SK-N-MC (cell line): ENCODE measurements at regions not wholly inside any gene's neighbourhood (a gene's known extent, or its start where the extent isn't known, plus 50 kb on each side); places are given as distances from the start of the nearest gene placed in this dataset.

ENCODE experiments used
- EZH2 ChIP-seq: fragments of 200-600 bp; sonication (generic); IDR thresholded peaks from one replicate; pipeline ENCODE4 v1.6.1; 2017; ENCODE audit warnings: antibody characterized with exemption
- POLR2AphosphoS5 ChIP-seq: IDR thresholded peaks from 2 replicates; pipeline ENCODE4 v1.6.1; 2012; ENCODE audit warnings: mild to moderate bottlenecking, low read depth, low read length, borderline replicate concordance

DNA sequence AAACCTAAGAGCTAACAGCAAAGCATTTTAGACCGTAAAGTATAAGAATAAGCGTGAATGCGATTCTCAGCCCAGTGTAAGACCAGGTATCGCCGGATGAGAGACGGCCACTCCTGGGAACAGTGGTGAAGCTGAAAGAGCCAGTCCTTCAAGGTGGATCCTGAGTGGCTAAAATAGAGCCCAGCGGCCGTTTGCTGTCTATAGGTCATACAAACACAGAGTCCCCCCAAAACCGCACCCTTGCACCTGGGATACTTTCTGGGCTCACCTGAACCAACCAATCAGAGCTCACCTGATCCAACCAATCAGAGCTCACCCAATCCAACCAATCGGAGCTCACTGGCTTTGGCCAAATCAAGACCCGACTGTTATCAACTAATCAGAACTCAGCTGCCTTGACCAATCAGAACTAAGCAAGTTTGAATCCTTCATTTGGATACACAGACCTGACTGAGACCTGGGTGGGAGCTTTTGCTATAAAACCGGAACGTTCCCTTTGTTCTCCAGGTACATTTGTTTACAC, 248.2 kb downstream of the DLL1 start:
- no peak for TF ChIP-seq EZH2
- TF ChIP-seq POLR2AphosphoS5, result no peak
